Calu3 (cell line): ENCODE measurements at regions not wholly inside any gene's neighbourhood (a gene's known extent, or its start where the extent isn't known, plus 50 kb on each side); places are given as distances from the start of the nearest gene placed in this dataset.

Source experiments
- BruUV-seq: library from RNA; stranded (reverse); fragments of 400-500 nt; replicated peaks from 2 replicates; lab custom pipeline; 2021; lab: Mats Ljungman, UMichigan
- CTCF ChIA-PET: fragments of 300-600 bp; sonication (Branson Sonifier 250); formaldehyde crosslinking; loops from one replicate; lab custom pipeline; 2022; ENCODE audit warnings: antibody characterized with exemption; lab: Charles Lee
- DNase-seq: peaks from one replicate; pipeline ENCODE4 v3.0.0; 2022
- H3K27ac Mint-ChIP-seq: one replicate; pipeline ENCODE4 v1.8.0; 2022; ENCODE audit warnings: mixed read lengths; ENCODE audit not compliant: unreplicated experiment
- H3K27me3 Mint-ChIP-seq: one replicate; pipeline ENCODE4 v1.8.0; 2022; ENCODE audit warnings: mixed read lengths; ENCODE audit not compliant: unreplicated experiment
- H3K36me3 Mint-ChIP-seq: one replicate; pipeline ENCODE4 v1.8.0; 2022; ENCODE audit warnings: mild to moderate bottlenecking, moderate library complexity, mixed read lengths; ENCODE audit not compliant: insufficient read depth, unreplicated experiment
- H3K4me1 Mint-ChIP-seq: one replicate; pipeline ENCODE4 v1.8.0; 2022; ENCODE audit warnings: mild to moderate bottlenecking, low read depth, mixed read lengths; ENCODE audit not compliant: unreplicated experiment
- H3K4me3 Mint-ChIP-seq: one replicate; pipeline ENCODE4 v1.8.0; 2022; ENCODE audit warnings: mild to moderate bottlenecking, low read depth, moderate library complexity, mixed read lengths; ENCODE audit not compliant: unreplicated experiment
- H3K9me3 Mint-ChIP-seq: one replicate; pipeline ENCODE4 v1.8.0; 2022; ENCODE audit warnings: low read depth, mixed read lengths; ENCODE audit not compliant: unreplicated experiment
- CTCF ChIP-seq: fragments of 200-600 bp; IDR thresholded peaks from one replicate; pipeline ENCODE4 v1.8.0; 2022; ENCODE audit warnings: antibody characterized with exemption; ENCODE audit not compliant: unreplicated experiment
- intact Hi-C: fragments of 100-400 bp; cut with micrococcal nuclease; formaldehyde crosslinking; loops from one replicate; pipeline ENCODE4 v1.10.0; 2022; ENCODE audit not compliant: unreplicated experiment

GRCh38 chr2:8412082-8412481 is 269.8 kb upstream of the ID2 start:
- peak overlapping the region; percentile 19 for H3K4me3 Mint-ChIP-seq
- TF ChIP-seq CTCF, result no peak
- intact Hi-C loops, result no loop called here
- peak overlapping the region; percentile 76 for H3K27ac Mint-ChIP-seq
- no TSS peak for BruUV-seq
- CTCF ChIA-PET, result no interaction called here
- H3K27me3 Mint-ChIP-seq, result no peaks in the 10 kb centered on the region
- peaks cover 55% of the 10 kb centered on the region for H3K4me1 Mint-ChIP-seq
- no peaks in the 10 kb centered on the region for H3K9me3 Mint-ChIP-seq
- peaks cover 7% of the 10 kb centered on the region for H3K36me3 Mint-ChIP-seq
- DNase-seq, result peak; percentile 76

DNA sequence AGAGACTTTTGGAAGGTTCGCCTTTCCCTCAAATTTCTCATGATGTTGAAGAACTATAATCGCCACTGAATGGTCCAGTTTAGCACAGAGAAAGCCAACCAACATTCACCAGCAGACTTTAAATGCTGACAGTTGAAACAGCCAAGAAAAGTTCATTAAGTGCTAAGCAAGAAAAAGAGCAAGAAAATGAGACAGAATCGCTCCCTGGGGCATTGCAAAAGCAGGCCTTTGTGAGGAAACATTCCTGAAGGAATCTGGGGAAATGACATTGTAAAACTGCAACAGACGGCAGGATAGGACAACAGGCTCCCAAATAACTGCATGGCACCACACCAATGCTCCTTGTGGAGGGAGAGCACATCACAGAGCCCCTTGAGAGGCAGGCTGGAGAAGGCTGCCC is 269.3 kb upstream of the ID2 start:
- DNase-seq, result no peak
- peaks cover 59% of the 10 kb centered on the region for H3K4me1 Mint-ChIP-seq
- no peak for TF ChIP-seq CTCF
- H3K9me3 Mint-ChIP-seq, result no peaks in the 10 kb centered on the region
- intact Hi-C loops, result no loop called here
- peaks cover 7% of the 10 kb centered on the region for H3K36me3 Mint-ChIP-seq
- H3K27me3 Mint-ChIP-seq, result no peaks in the 10 kb centered on the region
- peak overlapping the region; percentile 76 for H3K27ac Mint-ChIP-seq
- H3K4me3 Mint-ChIP-seq, result peak overlapping the region; percentile 19
- CTCF ChIA-PET, result no interaction called here
- no TSS peak for BruUV-seq

DNA sequence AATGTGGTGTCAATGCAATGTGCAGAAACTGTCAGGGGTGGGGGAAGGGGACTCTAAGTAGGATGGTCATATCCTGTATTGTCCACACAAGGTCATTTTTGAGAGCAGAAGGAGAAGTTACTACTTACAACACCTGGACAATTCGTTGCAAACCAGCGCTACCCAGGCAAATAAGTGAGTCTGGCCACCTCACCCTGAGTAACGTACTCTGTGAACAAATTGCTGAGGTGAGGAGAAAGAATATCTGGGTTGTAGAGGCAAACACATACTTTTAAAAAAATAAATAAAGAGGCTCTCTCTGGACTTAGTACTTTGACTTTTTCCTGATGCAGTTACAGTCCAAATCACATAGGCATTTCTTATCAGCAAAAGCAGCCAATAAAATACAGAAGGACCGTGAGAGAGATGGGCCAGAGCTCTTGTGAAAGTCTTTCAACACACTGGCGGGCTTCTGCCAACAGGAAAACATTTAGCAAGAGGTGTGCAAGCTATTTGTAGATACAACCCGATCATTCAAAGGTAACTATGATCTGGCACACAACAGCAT is 268.2 kb upstream of the ID2 start:
- no TSS peak for BruUV-seq
- intact Hi-C loops, result no loop called here
- Mint-ChIP-seq H3K4me3 (no peak overlapping the region), H3K9me3 (no peaks in the 10 kb centered on the region), H3K27ac (no peak overlapping the region), H3K4me1 (peaks cover 59% of the 10 kb centered on the region), H3K36me3 (peaks cover 7% of the 10 kb centered on the region), H3K27me3 (no peaks in the 10 kb centered on the region)
- TF ChIP-seq CTCF, result no peak
- CTCF ChIA-PET, result no interaction called here
- DNase-seq, result no peak

DNA sequence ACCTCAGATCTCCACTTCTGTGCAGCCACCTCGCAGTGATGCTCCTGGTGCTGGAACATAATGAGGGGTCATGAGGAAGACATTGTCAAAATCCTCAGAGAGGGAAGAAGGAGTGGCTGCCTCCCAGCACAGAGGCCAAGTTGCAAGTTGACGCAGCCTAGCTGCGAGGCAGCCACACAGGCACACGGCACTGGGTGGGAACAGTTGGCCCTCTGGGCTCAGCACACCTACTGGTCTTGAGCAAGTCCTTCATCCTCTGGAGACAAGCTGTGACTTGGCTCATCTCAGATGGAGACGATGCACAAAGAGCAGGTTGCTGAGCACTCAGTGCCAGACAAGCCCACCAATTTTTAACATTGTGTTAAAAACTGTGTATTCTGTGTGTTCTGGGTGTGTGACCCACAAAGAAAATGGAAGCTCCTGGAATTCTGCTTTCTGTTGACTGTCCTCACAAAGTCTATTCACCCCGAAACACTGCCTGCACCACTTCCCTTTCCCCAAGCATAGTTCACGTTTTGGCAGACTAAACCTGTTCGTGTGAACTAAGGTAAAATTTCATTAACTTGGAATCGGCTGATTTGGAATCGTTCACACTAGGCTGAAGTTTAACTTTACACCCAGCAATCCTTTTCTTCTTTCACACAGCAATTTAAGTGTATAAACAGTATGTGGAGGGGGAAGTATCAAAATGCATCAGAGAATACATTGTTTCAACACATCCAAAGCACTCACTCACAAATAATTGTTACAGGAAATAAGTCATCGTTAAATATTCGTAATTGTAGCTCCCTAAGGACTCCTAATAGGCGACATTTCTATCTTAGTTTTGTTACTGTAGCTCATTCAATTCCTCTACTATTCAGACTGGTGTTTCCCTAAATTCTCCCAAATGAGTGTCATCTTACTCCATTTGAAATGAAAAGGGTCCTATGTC is 266.6 kb upstream of the ID2 start:
- TF ChIP-seq CTCF, result no peak
- Mint-ChIP-seq H3K36me3 (peaks cover 7% of the 10 kb centered on the region), H3K4me1 (peaks cover 45% of the 10 kb centered on the region), H3K27ac (no peak overlapping the region), H3K9me3 (no peaks in the 10 kb centered on the region), H3K27me3 (no peaks in the 10 kb centered on the region), H3K4me3 (no peak overlapping the region)
- CTCF ChIA-PET, result interaction anchor here (0.7 kb wide), 1 partner anchor 213 kb away, joined by 4 read pairs; no protein-coding TSS in a partner anchor
- BruUV-seq, result no TSS peak
- DNase-seq, result no peak
- intact Hi-C loops, result no loop called here
